Endothelial cell of umbilical vein (primary cell): ENCODE measurements at regions not wholly inside any gene's neighbourhood (a gene's known extent, or its start where the extent isn't known, plus 50 kb on each side); places are given as distances from the start of the nearest gene placed in this dataset.

Experiments
- BruUV-seq: library from RNA; stranded (reverse); fragments of 400-500 nt; replicated peaks from 2 replicates; lab custom pipeline; 2021; lab: Mats Ljungman, UMichigan
- CTCF ChIA-PET: fragments of 300-600, 350-600 bp; sonication (Branson Sonifier 250); formaldehyde crosslinking; loops from one replicate; lab custom pipeline; 2021; ENCODE audit warnings: antibody characterized with exemption, inconsistent platforms; lab: Charles Lee
- POLR2A ChIA-PET: fragments of 300-600, 350-600 bp; sonication (Branson Sonifier 250); formaldehyde crosslinking; loops from one replicate; lab custom pipeline; 2021; ENCODE audit warnings: antibody characterized with exemption, inconsistent platforms; lab: Charles Lee
- DNase-seq: peaks from one replicate; pipeline ENCODE4 v3.0.0-alpha.2; 2011; ENCODE audit warnings: low read depth, low spot score
- FAIRE-seq: peaks from 2 replicates; lab custom pipeline; 2011; peaks lifted over from hg19 to GRCh38; lab: Jason Lieb, UNC
- H2AFZ ChIP-seq: 2 replicates; pipeline ENCODE4 v1.6.0; 2012; ENCODE audit warnings: low read depth, low read length, control low read depth, inconsistent platforms
- H3K27ac ChIP-seq: 2 replicates; pipeline ENCODE4 v1.5.1; 2011; ENCODE audit warnings: low read depth, mild to moderate bottlenecking, control low read depth, low read length, moderate library complexity; ENCODE audit not compliant: insufficient read depth
- H3K27me3 ChIP-seq, 2 experiments: 2 replicates each; pipeline versions ENCODE4 v1.6.0 to v1.6.1; 2011; ENCODE audit warnings: low read length in 2 of 2, mixed read lengths in 1 of 2; ENCODE audit not compliant: control insufficient read depth in 2 of 2, insufficient read depth in 2 of 2
- H3K36me3 ChIP-seq, 2 experiments: 2 replicates in 1 of 2; 3 replicates in 1 of 2; pipeline ENCODE4 v1.5.1; 2011; ENCODE audit warnings: low read length in 2 of 2, mild to moderate bottlenecking in 1 of 2, moderate library complexity in 1 of 2; ENCODE audit not compliant: control insufficient read depth in 2 of 2, insufficient read depth in 2 of 2; ENCODE audit errors: extremely low read depth in 1 of 2
- H3K4me1 ChIP-seq: 3 replicates; pipeline ENCODE4 v1.5.1; 2011; ENCODE audit warnings: mild to moderate bottlenecking, low read length; ENCODE audit not compliant: control insufficient read depth, insufficient read depth; ENCODE audit errors: extremely low read depth
- H3K4me2 ChIP-seq: 2 replicates; pipeline ENCODE4 v1.6.1; 2011; ENCODE audit warnings: low read length, control low read depth, mixed read lengths; ENCODE audit not compliant: insufficient read depth
- H3K4me3 ChIP-seq, 3 experiments: fragments of 200-600 bp in 1 of 3; sonication (generic), shearing (Covaris generic) in 1 of 3; replicated peaks in 1 of 3; 2 replicates each; pipeline ENCODE4 v1.5.1; 2011 to 2016; ENCODE audit warnings: control low read depth in 3 of 3, low read length in 3 of 3, mild to moderate bottlenecking in 2 of 3, inconsistent platforms in 1 of 3, low read depth in 1 of 3, moderate library complexity in 1 of 3; ENCODE audit not compliant: insufficient read depth in 1 of 3
- H3K79me2 ChIP-seq: 2 replicates; pipeline ENCODE4 v1.6.0; 2012; ENCODE audit warnings: low read length, inconsistent platforms; ENCODE audit not compliant: control insufficient read depth, insufficient read depth
- H3K9ac ChIP-seq: replicated peaks from 2 replicates; pipeline ENCODE3; 2011; ENCODE audit warnings: low read length, control low read depth; ENCODE audit not compliant: insufficient read depth; ENCODE audit errors: extremely low read depth
- H3K9me1 ChIP-seq: replicated peaks from 3 replicates; pipeline ENCODE4 v1.6.0; 2011; ENCODE audit warnings: mild to moderate bottlenecking, low read length; ENCODE audit not compliant: control insufficient read depth, insufficient read depth; ENCODE audit errors: extremely low read depth
- H3K9me3 ChIP-seq: replicated peaks from 2 replicates; pipeline ENCODE4 v1.5.1; 2012; ENCODE audit warnings: low read length, inconsistent platforms; ENCODE audit not compliant: control insufficient read depth, insufficient read depth
- H4K20me1 ChIP-seq: replicated peaks from 2 replicates; pipeline ENCODE3; 2011; ENCODE audit warnings: mild to moderate bottlenecking, low read length; ENCODE audit not compliant: control insufficient read depth, insufficient read depth; ENCODE audit errors: extremely low read depth
- EZH2 ChIP-seq: IDR thresholded peaks from 2 replicates; pipeline ENCODE4 v1.6.1; 2012; ENCODE audit warnings: borderline replicate concordance, low read depth, mild to moderate bottlenecking, moderate library complexity, low read length, inconsistent platforms; ENCODE audit not compliant: severe bottlenecking
- FOS ChIP-seq: IDR thresholded peaks from 2 replicates; pipeline ENCODE4 v1.6.1; 2011; ENCODE audit warnings: mild to moderate bottlenecking, low read length, moderate library complexity, borderline replicate concordance; ENCODE audit not compliant: insufficient read depth
- GATA2 ChIP-seq: IDR thresholded peaks from 2 replicates; pipeline ENCODE4 v1.7.0; 2011; ENCODE audit warnings: low read depth, mild to moderate bottlenecking, moderate library complexity, mixed read lengths, low read length; ENCODE audit not compliant: insufficient read length, insufficient read depth
- JUN ChIP-seq: IDR thresholded peaks from 2 replicates; pipeline ENCODE4 v1.6.1; 2011; ENCODE audit warnings: borderline replicate concordance, low read depth; ENCODE audit not compliant: insufficient read length, insufficient read depth
- MYC ChIP-seq: IDR thresholded peaks from one replicate; pipeline ENCODE4 v1.6.1; 2011; ENCODE audit warnings: mild to moderate bottlenecking, low read depth, low read length
- POLR2A ChIP-seq: IDR thresholded peaks from 2 replicates; pipeline ENCODE4 v1.6.1; 2012; ENCODE audit warnings: low read depth, mild to moderate bottlenecking, control low read depth, low read length
- POLR2AphosphoS5 ChIP-seq: IDR thresholded peaks from 2 replicates; pipeline ENCODE4 v1.6.1; 2012; ENCODE audit warnings: low read depth, mild to moderate bottlenecking, control low read depth, low read length, moderate library complexity; ENCODE audit not compliant: insufficient read depth
- dilution Hi-C: fragments of 300-500 bp; cut with MboI; formaldehyde crosslinking; loops from one replicate; pipeline ENCODE4 v1.15.0; 2019; ENCODE audit warnings: low sequenced_read_pairs; ENCODE audit not compliant: extremely low pct_ligation_motif_present
- intact Hi-C: fragments of 100-400 bp; cut with micrococcal nuclease; formaldehyde crosslinking; loops from one replicate; pipeline ENCODE4 v1.10.0; 2022
- TF ChIP-seq, protein P1 (sequence below): IDR thresholded peaks from 2 replicates; pipeline ENCODE4 v1.6.1; 2011; ENCODE audit not compliant: insufficient read depth, insufficient read length
- TF ChIP-seq, protein P2 (sequence below), 2 donors: IDR thresholded peaks; 1 replicate in 1 of 2; 2 replicates in 1 of 2; pipeline ENCODE4 v1.5.1; 2011; ENCODE audit warnings: low read length in 2 of 2, mild to moderate bottlenecking in 2 of 2, moderate library complexity in 2 of 2, control low read depth in 1 of 2, inconsistent platforms in 1 of 2, low read depth in 1 of 2; ENCODE audit not compliant: insufficient read depth in 1 of 2; ENCODE audit errors: extremely low read depth in 1 of 2

DNA sequence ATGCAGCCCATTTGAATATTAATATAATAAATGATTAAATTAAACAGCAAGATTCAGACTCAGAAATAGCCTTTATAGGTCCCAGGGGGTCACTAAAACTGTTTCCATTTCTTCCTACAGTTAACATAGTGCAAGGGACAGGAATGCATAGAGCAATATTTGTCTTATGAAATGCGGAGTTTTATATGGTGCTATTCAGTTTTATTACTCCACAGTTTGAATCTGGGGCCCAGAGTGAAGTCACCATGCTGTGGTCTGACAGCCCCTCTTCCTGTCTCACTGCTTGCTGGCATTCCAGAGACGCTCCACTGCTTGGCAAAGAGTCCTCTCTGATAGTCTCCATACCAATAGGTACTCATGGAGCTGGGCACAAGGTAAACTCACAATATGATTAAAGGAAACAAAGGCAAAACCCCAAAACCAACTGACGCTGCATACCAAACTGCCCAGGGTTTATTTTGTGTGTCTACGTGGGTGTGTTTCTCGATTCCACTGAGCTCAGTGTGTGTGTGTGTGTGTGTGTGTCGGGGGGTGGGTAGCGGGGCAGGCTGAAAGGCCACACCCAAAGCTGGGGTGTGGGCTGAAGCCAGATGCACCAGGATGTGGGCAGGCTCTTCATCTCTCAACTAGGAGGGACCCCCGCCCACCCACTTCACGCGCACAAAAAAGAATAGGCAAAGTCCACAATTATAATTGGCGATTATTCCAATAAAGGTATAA is 277.9 kb downstream of the TSHZ3 start:
- H3K9me3 ChIP-seq: no peaks in the 10 kb centered on the region
- H3K27me3 ChIP-seq: no peaks in the 10 kb centered on the region
- H3K9ac ChIP-seq: no peak overlapping the region
- no peak overlapping the region for H2AFZ ChIP-seq
- no TSS peak for BruUV-seq
- TF ChIP-seq POLR2A (no peak), FOS (no peak), MYC (no peak), EZH2 (no peak), POLR2AphosphoS5 (no peak), JUN (no peak), GATA2 (no peak)
- TF ChIP-seq, protein P1, sequence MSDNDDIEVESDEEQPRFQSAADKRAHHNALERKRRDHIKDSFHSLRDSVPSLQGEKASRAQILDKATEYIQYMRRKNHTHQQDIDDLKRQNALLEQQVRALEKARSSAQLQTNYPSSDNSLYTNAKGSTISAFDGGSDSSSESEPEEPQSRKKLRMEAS: no peak
- TF ChIP-seq, protein P2, sequence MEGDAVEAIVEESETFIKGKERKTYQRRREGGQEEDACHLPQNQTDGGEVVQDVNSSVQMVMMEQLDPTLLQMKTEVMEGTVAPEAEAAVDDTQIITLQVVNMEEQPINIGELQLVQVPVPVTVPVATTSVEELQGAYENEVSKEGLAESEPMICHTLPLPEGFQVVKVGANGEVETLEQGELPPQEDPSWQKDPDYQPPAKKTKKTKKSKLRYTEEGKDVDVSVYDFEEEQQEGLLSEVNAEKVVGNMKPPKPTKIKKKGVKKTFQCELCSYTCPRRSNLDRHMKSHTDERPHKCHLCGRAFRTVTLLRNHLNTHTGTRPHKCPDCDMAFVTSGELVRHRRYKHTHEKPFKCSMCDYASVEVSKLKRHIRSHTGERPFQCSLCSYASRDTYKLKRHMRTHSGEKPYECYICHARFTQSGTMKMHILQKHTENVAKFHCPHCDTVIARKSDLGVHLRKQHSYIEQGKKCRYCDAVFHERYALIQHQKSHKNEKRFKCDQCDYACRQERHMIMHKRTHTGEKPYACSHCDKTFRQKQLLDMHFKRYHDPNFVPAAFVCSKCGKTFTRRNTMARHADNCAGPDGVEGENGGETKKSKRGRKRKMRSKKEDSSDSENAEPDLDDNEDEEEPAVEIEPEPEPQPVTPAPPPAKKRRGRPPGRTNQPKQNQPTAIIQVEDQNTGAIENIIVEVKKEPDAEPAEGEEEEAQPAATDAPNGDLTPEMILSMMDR (IDR thresholded peaks at IDR 0.05; ENCODE audit: extremely low read depth in 1 of 2, insufficient read depth in 1 of 2, low read depth in 1 of 2, low read length in 2 of 2): no peak
- dilution Hi-C loops: no loop called here
- H3K27ac ChIP-seq: no peak overlapping the region
- FAIRE-seq (no peak), DNase-seq (no peak)
- H3K4me1 ChIP-seq: no peaks in the 10 kb centered on the region
- H3K9me1 ChIP-seq: no peaks in the 10 kb centered on the region
- intact Hi-C loops: no loop called here
- H3K79me2 ChIP-seq: no peaks in the 10 kb centered on the region
- no peak overlapping the region for H3K4me2 ChIP-seq
- H4K20me1 ChIP-seq: no peaks in the 10 kb centered on the region
- no peaks in the 10 kb centered on the region for H3K36me3 ChIP-seq
- CTCF ChIA-PET: no interaction called here
- POLR2A ChIA-PET: no interaction called here
- no peak overlapping the region for H3K4me3 ChIP-seq
